T-cell (primary cell): ENCODE measurements at regions not wholly inside any gene's neighbourhood (a gene's known extent, or its start where the extent isn't known, plus 50 kb on each side); places are given as distances from the start of the nearest gene placed in this dataset.

Experiments
- ATAC-seq, 4 experiments: fragments of 200-7000 bp in 3 of 4; fragments of 150-1000 bp in 1 of 4; cut with Tn5 transposase; replicated peaks in 1 of 4; 1 replicate in 3 of 4; 2 replicates in 1 of 4; pipeline ENCODE4 v1.10.0; 2021; ENCODE audit warnings: moderate library complexity in 3 of 4, mild to moderate bottlenecking in 2 of 4, moderate number of reproducible peaks in 1 of 4
- CTCF ChIA-PET, 2 donors: fragments of 300-600 bp; sonication (Branson Sonifier 250); formaldehyde crosslinking; loops; one replicate each; lab custom pipeline; 2022; ENCODE audit warnings: antibody characterized with exemption in 2 of 2; lab: Charles Lee
- POLR2A ChIA-PET, 2 donors: fragments of 300-600 bp; sonication (Branson Sonifier 250); formaldehyde crosslinking; loops; one replicate each; lab custom pipeline; 2022; ENCODE audit warnings: antibody characterized with exemption in 2 of 2; lab: Charles Lee
- DNase-seq, 35 experiments: peaks; one replicate each; pipeline versions ENCODE4 v3.0.0 to v3.0.0-alpha.2; 2013 to 2023
- H3K27ac ChIP-seq: one replicate; pipeline ENCODE4 v1.5.1; 2013; ENCODE audit warnings: low read length
- H3K27me3 ChIP-seq, 2 experiments: replicated peaks in 1 of 2; 1 replicate in 1 of 2; 2 replicates in 1 of 2; pipeline versions ENCODE4 v1.6.1 to v1.7.0; 2013; ENCODE audit warnings: low read length in 1 of 2, mixed read lengths in 1 of 2; ENCODE audit not compliant: control insufficient read depth in 2 of 2, insufficient read depth in 2 of 2; ENCODE audit errors: extremely low read depth in 1 of 2
- H3K36me3 ChIP-seq, 2 donors: 1 replicate in 1 of 2; 2 replicates in 1 of 2; pipeline versions ENCODE4 v1.6.1 to v1.7.0; 2013; ENCODE audit warnings: low read length in 1 of 2; ENCODE audit not compliant: control insufficient read depth in 2 of 2, insufficient read depth in 1 of 2; ENCODE audit errors: extremely low read depth in 1 of 2
- H3K4me1 ChIP-seq, 2 experiments: 1 replicate in 1 of 2; 2 replicates in 1 of 2; pipeline versions ENCODE4 v1.6.1 to v1.7.0; 2013; ENCODE audit warnings: low read length in 2 of 2, mixed read lengths in 1 of 2; ENCODE audit not compliant: insufficient read depth in 2 of 2, control insufficient read depth in 1 of 2; ENCODE audit errors: extremely low read depth in 1 of 2
- H3K4me3 ChIP-seq, 2 donors: 1 replicate in 1 of 2; 2 replicates in 1 of 2; pipeline versions ENCODE4 v1.5.1 to v1.7.0; 2013; ENCODE audit warnings: mild to moderate bottlenecking in 2 of 2, low read length in 1 of 2, moderate library complexity in 1 of 2; ENCODE audit not compliant: control insufficient read depth in 1 of 2; ENCODE audit errors: extremely low read depth in 1 of 2
- H3K9me3 ChIP-seq: 2 replicates; pipeline ENCODE4 v1.7.0; 2013
- H3K27ac Mint-ChIP-seq, 2 donors: one replicate each; pipeline ENCODE4 v1.8.0; 2020 to 2021; ENCODE audit warnings: mild to moderate bottlenecking in 2 of 2, mixed read lengths in 2 of 2
- H3K27me3 Mint-ChIP-seq, 2 donors: one replicate each; pipeline ENCODE4 v1.8.0; 2021 to 2022; ENCODE audit warnings: mixed read lengths in 2 of 2
- H3K36me3 Mint-ChIP-seq: one replicate; pipeline ENCODE4 v1.8.0; 2021; ENCODE audit warnings: mixed read lengths
- H3K4me1 Mint-ChIP-seq, 3 donors: one replicate each; pipeline ENCODE4 v1.8.0; 2020 to 2022; ENCODE audit warnings: mixed read lengths in 3 of 3, mild to moderate bottlenecking in 1 of 3
- H3K4me3 Mint-ChIP-seq, 3 donors: one replicate each; pipeline ENCODE4 v1.8.0; 2020 to 2022; ENCODE audit warnings: mild to moderate bottlenecking in 3 of 3, mixed read lengths in 3 of 3, moderate library complexity in 3 of 3
- H3K9me3 Mint-ChIP-seq, 3 donors: one replicate each; pipeline ENCODE4 v1.8.0; 2020 to 2022; ENCODE audit warnings: mixed read lengths in 3 of 3
- WGBS: methylation state at CpG from one replicate; pipeline ENCODE4 v1.1.5; 2013; ENCODE audit warnings: missing lambda C conversion rate; ENCODE audit not compliant: insufficient coverage; 5-methylcytosine and 5-hydroxymethylcytosine counted together

DNA sequence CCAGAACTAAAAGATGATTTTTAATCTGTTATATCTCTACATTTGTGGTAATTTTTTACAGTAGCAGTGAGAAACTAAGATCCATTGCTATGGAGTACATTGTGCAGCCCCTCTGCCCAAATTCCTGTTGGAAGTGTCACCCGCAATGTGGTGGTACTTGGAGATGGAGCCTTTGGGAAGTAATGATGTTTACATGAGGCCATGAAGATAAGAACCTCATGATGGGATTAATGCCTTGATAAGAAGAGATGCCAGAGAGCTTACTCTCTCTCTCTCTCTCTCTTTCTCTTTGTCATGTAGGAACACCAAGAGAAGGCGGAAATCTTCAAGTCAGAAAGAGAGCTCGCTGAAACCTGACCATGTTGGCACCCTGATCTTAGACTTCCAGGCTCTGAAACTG is 535.4 kb downstream of the PID1 start:
- Histone ChIP-seq H3K9me3 (no peaks in the 10 kb centered on the region), H3K27ac (no peak overlapping the region), H3K36me3 (no peaks in the 10 kb centered on the region), H3K4me3 (no peak overlapping the region), H3K4me1 (no peaks in the 10 kb centered on the region), H3K27me3 (no peaks in the 10 kb centered on the region)
- CTCF ChIA-PET = no interaction called here
- ATAC-seq = no peak
- WGBS = 100% methylated on average over 1 of the region's 3 CpGs
- Mint-ChIP-seq H3K36me3 (no peaks in the 10 kb centered on the region), H3K27me3 (no peaks in the 10 kb centered on the region), H3K4me3 (no peak overlapping the region), H3K9me3 (peaks cover 5 to 10% (median 7%) of the 10 kb centered on the region in 3 donors), H3K27ac (no peak overlapping the region), H3K4me1 (no peaks in the 10 kb centered on the region)
- POLR2A ChIA-PET = no interaction called here
- DNase-seq = no peak

DNA sequence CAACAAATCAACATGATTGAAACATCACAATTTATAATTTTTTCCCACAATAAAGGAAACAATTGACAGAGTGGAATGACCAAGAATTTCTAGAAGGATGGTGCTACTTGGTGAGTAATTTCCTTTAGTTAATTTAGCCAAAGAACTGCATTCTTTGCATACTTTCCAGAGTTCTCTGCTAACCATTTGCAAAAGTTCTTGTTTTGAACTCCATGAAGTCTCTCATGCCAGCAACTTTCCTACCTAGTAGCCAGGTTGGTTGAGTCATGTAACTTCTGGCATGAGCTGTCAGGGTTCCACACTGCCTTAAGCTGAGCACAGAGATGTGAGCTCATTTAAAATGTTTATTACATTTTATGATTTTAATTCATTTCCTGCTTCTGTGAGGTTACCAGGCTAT is 539.6 kb downstream of the PID1 start:
- DNase-seq = no peak
- Mint-ChIP-seq H3K4me3 (no peak overlapping the region), H3K27me3 (no peaks in the 10 kb centered on the region), H3K4me1 (no peaks in the 10 kb centered on the region), H3K9me3 (peaks cover 0 to 10% (median 3%) of the 10 kb centered on the region in 3 donors), H3K27ac (no peak overlapping the region), H3K36me3 (no peaks in the 10 kb centered on the region)
- no peak overlapping the region for H3K4me3 ChIP-seq
- no peak for ATAC-seq
- no peaks in the 10 kb centered on the region for H3K9me3 ChIP-seq
- CTCF ChIA-PET = interaction anchor here in 1 of 2 donors (0.6 kb wide), 1 partner anchor 12 kb away, joined by 4 read pairs; no protein-coding TSS in a partner anchor
- no peaks in the 10 kb centered on the region for H3K4me1 ChIP-seq
- POLR2A ChIA-PET = no interaction called here
- H3K36me3 ChIP-seq = no peaks in the 10 kb centered on the region
- no peaks in the 10 kb centered on the region for H3K27me3 ChIP-seq
- no peak overlapping the region for H3K27ac ChIP-seq

DNA sequence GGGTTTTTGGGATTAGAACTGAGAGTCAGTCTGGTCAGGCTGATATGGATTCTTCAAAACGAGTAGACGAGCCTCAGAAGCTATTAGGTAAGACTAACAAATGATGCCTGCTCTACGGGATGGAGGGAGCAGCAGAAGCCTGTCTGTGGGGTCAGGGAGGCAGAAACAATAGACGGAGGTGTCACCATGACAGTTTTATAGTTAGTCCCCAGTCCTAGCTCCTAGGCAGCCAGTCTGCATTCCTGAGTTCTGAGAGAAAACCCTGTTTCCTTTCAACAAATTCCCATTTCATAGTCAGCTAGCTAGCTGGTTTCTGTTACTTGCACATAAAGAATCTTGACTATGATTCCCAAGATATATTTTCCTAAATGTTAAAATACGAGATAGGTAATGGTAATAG is 542.1 kb downstream of the PID1 start:
- Histone ChIP-seq H3K9me3 (no peaks in the 10 kb centered on the region), H3K4me1 (no peaks in the 10 kb centered on the region), H3K36me3 (no peaks in the 10 kb centered on the region), H3K27ac (no peak overlapping the region), H3K4me3 (no peak overlapping the region), H3K27me3 (no peaks in the 10 kb centered on the region)
- 22% methylated on average over 4 of the region's 5 CpGs for WGBS
- no peak overlapping the region for H3K4me3 Mint-ChIP-seq
- no peaks in the 10 kb centered on the region for H3K4me1 Mint-ChIP-seq
- DNase-seq (no peak), ATAC-seq (no peak)
- POLR2A ChIA-PET = no interaction called here
- no peaks in the 10 kb centered on the region for H3K27me3 Mint-ChIP-seq
- no peaks in the 10 kb centered on the region for H3K36me3 Mint-ChIP-seq
- H3K9me3 Mint-ChIP-seq = peaks cover 4 to 7% (median 5%) of the 10 kb centered on the region in 3 donors
- H3K27ac Mint-ChIP-seq = no peak overlapping the region
- CTCF ChIA-PET = no interaction called here

DNA sequence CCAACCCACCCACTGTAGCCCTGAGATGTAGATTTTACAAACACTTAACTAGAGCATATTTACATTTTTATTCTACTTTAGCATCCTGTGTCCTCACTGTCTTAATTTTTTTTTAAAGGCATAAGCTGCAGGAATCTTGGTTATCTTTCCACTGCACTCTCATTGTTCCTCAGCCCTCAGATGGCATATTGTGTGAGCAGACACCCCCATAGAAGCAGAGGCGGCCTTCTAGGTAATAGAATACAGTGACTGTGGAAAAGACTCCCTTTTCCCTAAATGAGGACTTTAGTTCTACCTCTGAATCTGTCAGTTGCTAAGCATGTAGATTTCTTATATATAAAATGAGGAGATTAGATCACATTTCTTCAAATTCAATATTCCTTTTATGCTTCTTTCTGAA is 543.5 kb upstream of the SPHKAP start:
- peaks cover 8 to 15% (median 13%) of the 10 kb centered on the region in 3 donors for H3K9me3 Mint-ChIP-seq
- DNase-seq (no peak), ATAC-seq (no peak)
- no peak overlapping the region for H3K4me3 Mint-ChIP-seq
- WGBS = no CpG with 5 or more reads among the region's 1 CpG
- Histone ChIP-seq H3K4me3 (no peak overlapping the region), H3K9me3 (no peaks in the 10 kb centered on the region), H3K27ac (no peak overlapping the region), H3K36me3 (no peaks in the 10 kb centered on the region), H3K27me3 (no peaks in the 10 kb centered on the region), H3K4me1 (no peaks in the 10 kb centered on the region)
- no peaks in the 10 kb centered on the region for H3K36me3 Mint-ChIP-seq
- H3K4me1 Mint-ChIP-seq = no peaks in the 10 kb centered on the region
- ChIA-PET POLR2A (no interaction called here), CTCF (no interaction called here)
- no peaks in the 10 kb centered on the region for H3K27me3 Mint-ChIP-seq
- no peak overlapping the region for H3K27ac Mint-ChIP-seq

DNA sequence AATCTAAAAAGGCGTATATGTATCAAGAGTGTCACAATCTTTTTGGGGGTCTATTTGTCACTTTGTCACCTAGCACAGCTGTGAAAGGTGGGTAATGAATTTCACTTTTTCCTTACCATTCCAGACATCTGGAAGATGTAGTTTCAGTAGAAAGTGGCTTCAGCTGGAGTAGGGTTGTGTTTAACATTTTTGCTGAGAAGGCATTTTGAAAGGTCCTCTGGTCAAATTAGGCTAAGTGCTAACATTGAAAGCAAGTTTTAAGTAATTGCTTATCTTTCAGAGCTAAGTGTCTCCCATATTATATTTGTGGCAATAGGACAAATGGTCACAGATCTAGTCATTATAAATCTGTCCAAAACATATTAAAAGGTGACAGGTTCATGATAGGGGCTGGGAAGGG is 542.1 kb upstream of the SPHKAP start:
- H3K4me3 ChIP-seq = no peak overlapping the region
- Mint-ChIP-seq H3K9me3 (peaks cover 8 to 15% (median 13%) of the 10 kb centered on the region in 3 donors), H3K27me3 (no peaks in the 10 kb centered on the region), H3K36me3 (no peaks in the 10 kb centered on the region), H3K4me3 (no peak overlapping the region), H3K4me1 (no peaks in the 10 kb centered on the region), H3K27ac (no peak overlapping the region)
- ChIA-PET POLR2A (no interaction called here), CTCF (no interaction called here)
- H3K36me3 ChIP-seq = no peaks in the 10 kb centered on the region
- H3K27me3 ChIP-seq = no peaks in the 10 kb centered on the region
- WGBS = no CpG with 5 or more reads among the region's 1 CpG
- no peaks in the 10 kb centered on the region for H3K4me1 ChIP-seq
- DNase-seq = no peak
- H3K9me3 ChIP-seq = no peaks in the 10 kb centered on the region
- no peak for ATAC-seq
- H3K27ac ChIP-seq = no peak overlapping the region

DNA sequence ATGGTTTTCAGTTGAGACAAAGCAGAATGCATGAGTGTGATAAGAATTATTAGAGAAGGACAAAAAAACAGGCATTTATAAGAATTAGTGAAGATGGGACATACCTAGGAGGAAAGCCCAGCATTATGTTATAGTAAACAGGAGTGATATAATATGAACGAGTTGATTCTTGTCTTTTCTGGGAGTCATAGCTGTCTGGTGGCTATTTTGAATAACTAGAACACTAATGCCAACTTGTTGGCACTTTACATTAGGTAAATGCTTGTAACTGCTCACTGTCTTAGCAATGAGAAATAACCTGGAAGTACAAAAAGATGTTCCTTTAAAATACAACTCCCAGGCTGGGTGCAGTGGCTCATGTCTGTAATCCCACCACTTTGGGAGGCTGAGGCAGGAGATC is 540.8 kb upstream of the SPHKAP start:
- H3K27me3 ChIP-seq = no peaks in the 10 kb centered on the region
- ChIA-PET CTCF (no interaction called here), POLR2A (no interaction called here)
- H3K36me3 ChIP-seq = no peaks in the 10 kb centered on the region
- no CpG with 5 or more reads among the region's 1 CpG for WGBS
- ATAC-seq (no peak), DNase-seq (no peak)
- Mint-ChIP-seq H3K4me3 (no peak overlapping the region), H3K4me1 (no peaks in the 10 kb centered on the region), H3K36me3 (no peaks in the 10 kb centered on the region), H3K27me3 (no peaks in the 10 kb centered on the region), H3K27ac (no peak overlapping the region), H3K9me3 (peaks cover 8 to 15% (median 13%) of the 10 kb centered on the region in 3 donors)
- no peaks in the 10 kb centered on the region for H3K4me1 ChIP-seq
- no peak overlapping the region for H3K4me3 ChIP-seq
- H3K9me3 ChIP-seq = no peaks in the 10 kb centered on the region
- H3K27ac ChIP-seq = no peak overlapping the region

DNA sequence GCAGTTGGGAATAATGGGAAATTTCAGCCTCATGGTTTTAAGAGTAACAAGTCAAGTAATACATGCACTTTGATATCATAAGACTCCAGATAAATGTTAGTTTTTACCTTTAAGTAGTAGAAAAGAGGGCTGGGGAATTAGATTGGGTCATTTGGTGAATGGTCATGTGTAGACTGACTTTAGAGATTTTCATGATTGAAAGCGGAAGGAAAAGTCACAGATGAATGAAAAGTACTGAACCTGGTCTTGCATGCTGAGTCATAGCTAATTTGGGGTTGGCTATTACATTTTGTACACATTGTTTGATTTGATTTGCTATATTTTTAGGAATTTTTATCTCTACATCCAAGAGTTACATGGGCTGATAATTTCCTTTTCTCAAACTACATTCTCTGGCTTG is 539.4 kb upstream of the SPHKAP start:
- Mint-ChIP-seq H3K27ac (no peak overlapping the region), H3K4me1 (no peaks in the 10 kb centered on the region), H3K27me3 (no peaks in the 10 kb centered on the region), H3K36me3 (no peaks in the 10 kb centered on the region), H3K4me3 (no peak overlapping the region), H3K9me3 (peaks cover 8 to 15% (median 9%) of the 10 kb centered on the region in 3 donors)
- no peak overlapping the region for H3K4me3 ChIP-seq
- no peaks in the 10 kb centered on the region for H3K27me3 ChIP-seq
- no peak overlapping the region for H3K27ac ChIP-seq
- H3K36me3 ChIP-seq = no peaks in the 10 kb centered on the region
- ATAC-seq (no peak), DNase-seq (no peak)
- no peaks in the 10 kb centered on the region for H3K9me3 ChIP-seq
- ChIA-PET CTCF (no interaction called here), POLR2A (no interaction called here)
- H3K4me1 ChIP-seq = no peaks in the 10 kb centered on the region
- no CpG with 5 or more reads among the region's 1 CpG for WGBS
